IMR-90 (cell line): ENCODE measurements at regions not wholly inside any gene's neighbourhood (a gene's known extent, or its start where the extent isn't known, plus 50 kb on each side); places are given as distances from the start of the nearest gene placed in this dataset.

Source experiments
- ATAC-seq: fragments of 200-7000 bp; cut with Tn5 transposase; 2 replicates; pipeline ENCODE4 v1.9.1; 2020; ENCODE audit warnings: low read depth, mild to moderate bottlenecking, moderate library complexity
- BruUV-seq: library from RNA; stranded (reverse); fragments of 400-500 nt; replicated peaks from 2 replicates; lab custom pipeline; 2021; lab: Mats Ljungman, UMichigan
- CTCF ChIA-PET: fragments of 300-600 bp; formaldehyde crosslinking; extraction: SDS; loops from one replicate; lab custom pipeline; 2021; ENCODE audit warnings: antibody characterized with exemption; lab: Yijun Ruan, JAX
- POLR2A ChIA-PET: fragments of 300-600 bp; sonication (Branson Sonifier 250); formaldehyde crosslinking; loops from one replicate; lab custom pipeline; 2022; ENCODE audit warnings: antibody characterized with exemption; ENCODE audit not compliant: unreplicated experiment; lab: Charles Lee
- DNase-seq: peaks from one replicate; pipeline ENCODE4 v3.0.0; 2013
- H2AFZ ChIP-seq: replicated peaks from 2 replicates; pipeline ENCODE3; 2013; ENCODE audit warnings: low read length, mild to moderate bottlenecking; ENCODE audit not compliant: poor library complexity
- H2AK5ac ChIP-seq: 2 replicates; pipeline ENCODE4 v1.6.1; 2013; ENCODE audit warnings: low read depth, low read length, inconsistent platforms
- H2AK9ac ChIP-seq: replicated peaks from 2 replicates; pipeline ENCODE3; 2013; ENCODE audit warnings: mild to moderate bottlenecking, low read depth, low read length, moderate library complexity; ENCODE audit not compliant: poor library complexity
- H2BK120ac ChIP-seq: 2 replicates; pipeline ENCODE4 v1.6.1; 2013; ENCODE audit warnings: low read depth, low read length, inconsistent platforms
- H2BK15ac ChIP-seq: 3 replicates; pipeline ENCODE4 v1.6.1; 2013; ENCODE audit warnings: low read depth, low read length, inconsistent platforms
- H2BK20ac ChIP-seq: 2 replicates; pipeline ENCODE4 v1.6.1; 2013; ENCODE audit warnings: low read depth, mild to moderate bottlenecking, inconsistent platforms, low read length, moderate library complexity
- H2BK5ac ChIP-seq: 2 replicates; pipeline ENCODE4 v1.6.1; 2013; ENCODE audit warnings: mild to moderate bottlenecking, low read depth, low read length, inconsistent platforms; ENCODE audit not compliant: poor library complexity, severe bottlenecking
- H3K14ac ChIP-seq: replicated peaks from 2 replicates; pipeline ENCODE4 v1.6.1; 2013; ENCODE audit warnings: low read depth, low read length, inconsistent platforms
- H3K18ac ChIP-seq: 2 replicates; pipeline ENCODE4 v1.6.1; 2013; ENCODE audit warnings: low read depth, low read length, control low read depth
- H3K23ac ChIP-seq: 2 replicates; pipeline ENCODE4 v1.6.1; 2013; ENCODE audit warnings: low read depth, low read length, inconsistent platforms
- H3K27ac ChIP-seq: 2 replicates; pipeline ENCODE4 v1.5.1; 2013; ENCODE audit warnings: mild to moderate bottlenecking, control low read depth, low read length; ENCODE audit not compliant: insufficient read depth
- H3K27me3 ChIP-seq: 2 replicates; pipeline ENCODE4 v1.6.1; 2013; ENCODE audit warnings: low read length; ENCODE audit not compliant: control insufficient read depth, insufficient read depth
- H3K36me3 ChIP-seq: 2 replicates; pipeline ENCODE4 v1.6.1; 2013; ENCODE audit warnings: low read length, mixed read lengths; ENCODE audit not compliant: control insufficient read depth, insufficient read depth
- H3K4ac ChIP-seq: 2 replicates; pipeline ENCODE4 v1.6.1; 2013; ENCODE audit warnings: low read depth, low read length, inconsistent platforms
- H3K4me1 ChIP-seq: 2 replicates; pipeline ENCODE4 v1.6.1; 2013; ENCODE audit warnings: low read length, mixed read lengths; ENCODE audit not compliant: control insufficient read depth, insufficient read depth
- H3K4me2 ChIP-seq: 2 replicates; pipeline ENCODE4 v1.6.1; 2013; ENCODE audit warnings: low read depth, mild to moderate bottlenecking, control low read depth, low read length, moderate library complexity
- H3K4me3 ChIP-seq: 2 replicates; pipeline ENCODE4 v1.5.1; 2013; ENCODE audit warnings: low read depth, mild to moderate bottlenecking, control low read depth, low read length, moderate library complexity; ENCODE audit not compliant: insufficient read depth
- H3K56ac ChIP-seq: 2 replicates; pipeline ENCODE4 v1.6.1; 2013; ENCODE audit warnings: low read length, inconsistent platforms; ENCODE audit not compliant: insufficient read depth; ENCODE audit errors: extremely low read depth
- H3K79me1 ChIP-seq, 2 experiments: 2 replicates each; pipeline ENCODE4 v1.6.1; 2013; ENCODE audit warnings: low read length in 2 of 2, inconsistent platforms in 1 of 2, low read depth in 1 of 2
- H3K9ac ChIP-seq: 2 replicates; pipeline ENCODE4 v1.6.1; 2013; ENCODE audit warnings: low read depth, low read length, control low read depth
- H3K9me1 ChIP-seq: 2 replicates; pipeline ENCODE4 v1.6.1; 2013; ENCODE audit warnings: low read length, inconsistent platforms; ENCODE audit not compliant: insufficient read depth
- H3K9me3 ChIP-seq: 2 replicates; pipeline ENCODE4 v1.6.1; 2013; ENCODE audit warnings: low read length; ENCODE audit not compliant: control insufficient read depth, insufficient read depth
- H4K20me1 ChIP-seq: 2 replicates; pipeline ENCODE4 v1.6.1; 2013; ENCODE audit warnings: low read length, inconsistent platforms; ENCODE audit not compliant: insufficient read depth
- H4K5ac ChIP-seq: 2 replicates; pipeline ENCODE4 v1.6.1; 2013; ENCODE audit warnings: mild to moderate bottlenecking, low read depth, low read length, control low read depth
- H4K8ac ChIP-seq, 2 experiments: 2 replicates each; pipeline ENCODE4 v1.6.1; 2013; ENCODE audit warnings: low read depth in 2 of 2, low read length in 2 of 2, control low read depth in 1 of 2, inconsistent platforms in 1 of 2
- H4K91ac ChIP-seq: 2 replicates; pipeline ENCODE4 v1.6.1; 2013; ENCODE audit warnings: low read depth, low read length, inconsistent platforms; ENCODE audit not compliant: insufficient read depth
- NFE2L2 ChIP-seq: fragments of 150-350 bp; IDR thresholded peaks from 2 replicates; pipeline ENCODE4 v1.6.1; 2016; ENCODE audit warnings: low read depth, mild to moderate bottlenecking, low read length
- POLR2A ChIP-seq: IDR thresholded peaks from 2 replicates; pipeline ENCODE4 v1.6.1; 2012; ENCODE audit warnings: mild to moderate bottlenecking, low read depth, low read length
- RCOR1 ChIP-seq: IDR thresholded peaks from 2 replicates; pipeline ENCODE4 v1.6.1; 2012; ENCODE audit warnings: mild to moderate bottlenecking, low read length, improper control_type of control experiment; ENCODE audit not compliant: insufficient replicate concordance
- SMC3 ChIP-seq: fragments of 150-350 bp; IDR thresholded peaks from 2 replicates; pipeline ENCODE4 v1.6.1; 2016; ENCODE audit warnings: low read depth, mild to moderate bottlenecking, antibody characterized with exemption, low read length, moderate library complexity
- WGBS, 2 experiments: methylation state at CpG; one replicate each; pipeline versions ENCODE4 v1.1.5 to v1.1.7; 2013; ENCODE audit warnings: missing lambda C conversion rate in 2 of 2; ENCODE audit not compliant: insufficient read length in 1 of 2; ENCODE audit errors: extremely low coverage in 2 of 2; 5-methylcytosine and 5-hydroxymethylcytosine counted together
- dilution Hi-C: fragments of 300-500 bp; cut with HindIII; formaldehyde crosslinking; loops from one replicate; pipeline ENCODE4 v1.14.3; 2018; ENCODE audit warnings: low sequenced_read_pairs; ENCODE audit not compliant: unreplicated experiment
- in situ Hi-C: fragments of 300-500 bp; cut with MboI; formaldehyde crosslinking; loops from 3 replicates; pipeline ENCODE4 v1.14.3; 2019; ENCODE audit warnings: low sequenced_read_pairs, inconsistent platforms, mixed read lengths
- intact Hi-C: fragments of 100-400 bp; cut with micrococcal nuclease; formaldehyde crosslinking; loops from 2 replicates; pipeline ENCODE4 v1.10.0; 2022

DNA sequence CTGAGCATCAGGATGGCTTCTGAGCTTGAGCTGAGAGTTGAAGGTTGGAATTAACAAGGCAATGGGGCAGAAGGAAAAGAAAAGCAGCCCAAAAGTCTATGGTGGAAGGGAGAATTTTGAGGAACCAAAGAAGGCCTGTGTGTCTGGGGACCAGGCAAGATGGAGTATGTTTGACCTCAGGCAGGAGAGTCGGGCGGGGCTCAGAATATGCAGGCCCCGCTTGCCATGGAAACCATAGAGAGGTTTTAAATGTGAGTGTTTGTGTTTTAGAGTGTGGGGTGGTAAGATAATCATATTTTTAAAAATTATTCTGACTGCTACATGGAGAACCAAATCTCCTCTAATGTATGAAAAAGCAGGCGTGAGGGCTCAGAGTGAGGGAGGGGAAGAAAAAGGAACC, 174.0 kb upstream of the PPP2R2B start:
- no peak overlapping the region for H3K4ac ChIP-seq
- no peak overlapping the region for H3K27ac ChIP-seq
- H3K9me1 ChIP-seq, result no peaks in the 10 kb centered on the region
- POLR2A ChIA-PET, result no interaction called here
- DNase-seq (no peak), ATAC-seq (no peak)
- TF ChIP-seq NFE2L2, result no peak
- TF ChIP-seq POLR2A, result no peak
- TF ChIP-seq SMC3, result no peak
- no peak for TF ChIP-seq RCOR1
- H3K79me1 ChIP-seq, result no peaks in the 10 kb centered on the region
- in situ Hi-C loops, result no loop called here
- no peak overlapping the region for H3K56ac ChIP-seq
- H2BK15ac ChIP-seq, result no peak overlapping the region
- BruUV-seq, result no TSS peak
- no peaks in the 10 kb centered on the region for H4K20me1 ChIP-seq
- no peak overlapping the region for H2AK5ac ChIP-seq
- H3K23ac ChIP-seq, result no peak overlapping the region
- no peak overlapping the region for H4K91ac ChIP-seq
- no peak overlapping the region for H4K5ac ChIP-seq
- no peak overlapping the region for H3K9ac ChIP-seq
- dilution Hi-C loops, result no loop called here
- no peak overlapping the region for H3K14ac ChIP-seq
- no peak overlapping the region for H2BK120ac ChIP-seq
- H3K4me3 ChIP-seq, result no peak overlapping the region
- intact Hi-C loops, result no loop called here
- H2AFZ ChIP-seq, result no peak overlapping the region
- H3K36me3 ChIP-seq, result no peaks in the 10 kb centered on the region
- no peaks in the 10 kb centered on the region for H3K27me3 ChIP-seq
- no peak overlapping the region for H3K18ac ChIP-seq
- no peak overlapping the region for H2AK9ac ChIP-seq
- H2BK20ac ChIP-seq, result no peak overlapping the region
- CTCF ChIA-PET, result no interaction called here
- no peak overlapping the region for H2BK5ac ChIP-seq
- no peaks in the 10 kb centered on the region for H3K4me1 ChIP-seq
- no peaks in the 10 kb centered on the region for H3K9me3 ChIP-seq
- H3K4me2 ChIP-seq, result no peak overlapping the region
- no CpG with 5 or more reads among the region's 4 CpGs for WGBS, 2 experiments
- no peak overlapping the region for H4K8ac ChIP-seq
